Uterus (tissue), 2 donors: ENCODE measurements at regions not wholly inside any gene's neighbourhood (a gene's known extent, or its start where the extent isn't known, plus 50 kb on each side); places are given as distances from the start of the nearest gene placed in this dataset.

Experiments
- POLR2A ChIP-seq, 2 donors: fragments of 450-650 bp; IDR thresholded peaks; one replicate each; pipeline ENCODE4 v1.6.1; 2016; ENCODE audit warnings: antibody characterized with exemption in 2 of 2, mild to moderate bottlenecking in 1 of 2, moderate library complexity in 1 of 2
- TF ChIP-seq, protein P1 (sequence below), 4 experiments: fragments of 200-600 bp in 2 of 4; fragments of 450-650 bp in 2 of 4; sonication (generic) in 2 of 4; IDR thresholded peaks; one replicate each; pipeline ENCODE4 v1.5.1; 2016 to 2019; ENCODE audit warnings: antibody characterized with exemption in 4 of 4, mild to moderate bottlenecking in 2 of 4, moderate library complexity in 1 of 4

DNA sequence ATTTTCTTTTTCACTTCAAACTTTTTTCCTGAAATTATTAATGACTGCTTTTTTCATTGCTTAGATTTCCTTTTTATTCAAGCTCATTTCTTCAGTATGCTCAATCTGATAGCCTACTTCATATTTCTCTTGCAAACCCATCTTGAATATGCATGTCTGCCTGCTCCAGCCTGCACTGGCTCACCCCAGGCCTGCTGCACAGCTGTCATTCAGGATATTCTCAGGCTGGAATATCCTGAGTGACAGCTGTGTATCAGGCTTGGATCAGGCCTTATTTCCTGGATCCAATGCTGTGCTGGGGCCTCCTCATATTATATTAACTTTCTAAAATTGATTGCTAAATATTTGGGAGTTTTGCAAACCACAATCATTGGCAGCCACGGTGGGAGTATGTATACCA is 120.2 kb upstream of the TNS3 start:
- TF ChIP-seq, protein P1, sequence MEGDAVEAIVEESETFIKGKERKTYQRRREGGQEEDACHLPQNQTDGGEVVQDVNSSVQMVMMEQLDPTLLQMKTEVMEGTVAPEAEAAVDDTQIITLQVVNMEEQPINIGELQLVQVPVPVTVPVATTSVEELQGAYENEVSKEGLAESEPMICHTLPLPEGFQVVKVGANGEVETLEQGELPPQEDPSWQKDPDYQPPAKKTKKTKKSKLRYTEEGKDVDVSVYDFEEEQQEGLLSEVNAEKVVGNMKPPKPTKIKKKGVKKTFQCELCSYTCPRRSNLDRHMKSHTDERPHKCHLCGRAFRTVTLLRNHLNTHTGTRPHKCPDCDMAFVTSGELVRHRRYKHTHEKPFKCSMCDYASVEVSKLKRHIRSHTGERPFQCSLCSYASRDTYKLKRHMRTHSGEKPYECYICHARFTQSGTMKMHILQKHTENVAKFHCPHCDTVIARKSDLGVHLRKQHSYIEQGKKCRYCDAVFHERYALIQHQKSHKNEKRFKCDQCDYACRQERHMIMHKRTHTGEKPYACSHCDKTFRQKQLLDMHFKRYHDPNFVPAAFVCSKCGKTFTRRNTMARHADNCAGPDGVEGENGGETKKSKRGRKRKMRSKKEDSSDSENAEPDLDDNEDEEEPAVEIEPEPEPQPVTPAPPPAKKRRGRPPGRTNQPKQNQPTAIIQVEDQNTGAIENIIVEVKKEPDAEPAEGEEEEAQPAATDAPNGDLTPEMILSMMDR (IDR thresholded peaks at IDR 0.05) = no peak
- TF ChIP-seq POLR2A (IDR thresholded peaks at IDR 0.05) = no peak
